Thoracic aorta (tissue), 2 donors: ENCODE measurements at regions not wholly inside any gene's neighbourhood (a gene's known extent, or its start where the extent isn't known, plus 50 kb on each side); places are given as distances from the start of the nearest gene placed in this dataset.

Source experiments
- ATAC-seq: fragments of 150-250 bp; one replicate; pipeline ENCODE4 v1.8.0; 2017; ENCODE audit warnings: low read depth; ENCODE audit not compliant: insufficient number of reproducible peaks, low FRiP score
- DNase-seq: peaks from one replicate; pipeline ENCODE4 v3.0.0-alpha.2; 2020; ENCODE audit warnings: low spot score
- H3K27ac ChIP-seq, 2 donors: fragments of 200-600 bp; sonication (generic); 1 replicate in 1 of 2; 2 replicates in 1 of 2; pipeline ENCODE4 v1.5.1; 2016; ENCODE audit warnings: mild to moderate bottlenecking in 2 of 2, moderate library complexity in 2 of 2
- H3K27me3 ChIP-seq: fragments of 200-600 bp; sonication (generic); replicated peaks from 2 replicates; pipeline ENCODE4 v1.6.0; 2016; ENCODE audit warnings: mild to moderate bottlenecking; ENCODE audit not compliant: insufficient read depth
- H3K36me3 ChIP-seq: fragments of 200-600 bp; sonication (generic); one replicate; pipeline ENCODE4 v1.5.1; 2016
- H3K4me1 ChIP-seq, 2 donors: fragments of 200-600 bp; sonication (generic); 1 replicate in 1 of 2; 2 replicates in 1 of 2; pipeline versions ENCODE4 v1.5.1 to v1.6.0; 2016; ENCODE audit warnings: low read depth in 2 of 2, mild to moderate bottlenecking in 1 of 2; ENCODE audit not compliant: control insufficient read depth in 1 of 2
- H3K4me3 ChIP-seq: fragments of 200-600 bp; sonication (generic); 2 replicates; pipeline ENCODE4 v1.5.1; 2016; ENCODE audit warnings: mild to moderate bottlenecking
- H3K9me3 ChIP-seq: fragments of 200-600 bp; sonication (generic); 2 replicates; pipeline ENCODE4 v1.5.1; 2016
- TF ChIP-seq, protein P1 (sequence below): fragments of 200-600 bp; sonication (generic); IDR thresholded peaks from one replicate; pipeline ENCODE4 v1.5.1; 2019; ENCODE audit warnings: antibody characterized with exemption

- Histone ChIP-seq H3K9me3 (no peaks in the 10 kb centered on the region), H3K27ac (no peak overlapping the region), H3K36me3 (no peaks in the 10 kb centered on the region), H3K27me3 (no peaks in the 10 kb centered on the region), H3K4me3 (no peak overlapping the region), H3K4me1 (no peaks in the 10 kb centered on the region)
- ATAC-seq (no peak), DNase-seq (no peak)
- TF ChIP-seq, protein P1, sequence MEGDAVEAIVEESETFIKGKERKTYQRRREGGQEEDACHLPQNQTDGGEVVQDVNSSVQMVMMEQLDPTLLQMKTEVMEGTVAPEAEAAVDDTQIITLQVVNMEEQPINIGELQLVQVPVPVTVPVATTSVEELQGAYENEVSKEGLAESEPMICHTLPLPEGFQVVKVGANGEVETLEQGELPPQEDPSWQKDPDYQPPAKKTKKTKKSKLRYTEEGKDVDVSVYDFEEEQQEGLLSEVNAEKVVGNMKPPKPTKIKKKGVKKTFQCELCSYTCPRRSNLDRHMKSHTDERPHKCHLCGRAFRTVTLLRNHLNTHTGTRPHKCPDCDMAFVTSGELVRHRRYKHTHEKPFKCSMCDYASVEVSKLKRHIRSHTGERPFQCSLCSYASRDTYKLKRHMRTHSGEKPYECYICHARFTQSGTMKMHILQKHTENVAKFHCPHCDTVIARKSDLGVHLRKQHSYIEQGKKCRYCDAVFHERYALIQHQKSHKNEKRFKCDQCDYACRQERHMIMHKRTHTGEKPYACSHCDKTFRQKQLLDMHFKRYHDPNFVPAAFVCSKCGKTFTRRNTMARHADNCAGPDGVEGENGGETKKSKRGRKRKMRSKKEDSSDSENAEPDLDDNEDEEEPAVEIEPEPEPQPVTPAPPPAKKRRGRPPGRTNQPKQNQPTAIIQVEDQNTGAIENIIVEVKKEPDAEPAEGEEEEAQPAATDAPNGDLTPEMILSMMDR: no peak
Observed at GRCh38 chr15:23854912-23855659, 168.0 kb upstream of the NDN start.

GRCh38 chr15:23855947-23856346 lies 168.8 kb upstream of the NDN start:
- Histone ChIP-seq H3K9me3 (no peaks in the 10 kb centered on the region), H3K36me3 (no peaks in the 10 kb centered on the region), H3K27ac (no peak overlapping the region), H3K4me1 (no peaks in the 10 kb centered on the region), H3K4me3 (no peak overlapping the region), H3K27me3 (no peaks in the 10 kb centered on the region)
- TF ChIP-seq, protein P1: no peak
- DNase-seq (no peak), ATAC-seq (no peak)

DNA sequence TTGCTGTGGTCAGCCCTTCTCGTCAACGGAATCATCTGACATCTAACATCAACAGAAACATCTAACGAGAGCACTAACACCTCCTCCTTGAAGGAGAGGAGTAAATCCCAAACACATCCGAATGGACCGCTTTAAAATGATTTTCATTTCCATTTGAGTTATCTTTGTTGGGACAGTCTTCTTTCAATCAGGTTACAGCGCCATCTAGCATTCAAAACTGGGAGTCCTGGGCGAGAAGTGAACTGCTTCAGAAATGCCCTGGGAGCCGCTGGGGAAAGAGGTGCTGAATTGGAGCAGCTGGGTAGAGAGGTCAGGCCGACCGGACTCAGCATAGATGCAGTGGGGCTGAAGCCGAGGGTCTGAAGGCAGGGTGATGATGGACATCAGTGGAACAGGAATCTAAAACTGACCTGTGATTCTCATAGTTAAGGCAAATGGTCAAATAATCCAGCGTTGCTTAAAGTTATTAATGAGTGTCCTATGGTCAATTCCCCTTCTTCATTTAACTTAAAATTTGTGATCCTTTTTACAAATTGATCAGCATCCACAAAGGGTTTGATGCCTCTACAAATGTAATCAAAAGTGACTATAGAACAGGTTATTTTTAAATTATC lies 170.0 kb upstream of the NDN start:
- DNase-seq: no peak
- Histone ChIP-seq H3K4me1 (no peaks in the 10 kb centered on the region), H3K27ac (no peak overlapping the region), H3K4me3 (no peak overlapping the region), H3K27me3 (no peaks in the 10 kb centered on the region), H3K36me3 (no peaks in the 10 kb centered on the region), H3K9me3 (no peaks in the 10 kb centered on the region)
- TF ChIP-seq, protein P1: no peak
- no peak for ATAC-seq

GRCh38 chr15:23859008-23859407 lies 171.9 kb upstream of the NDN start:
- H3K27me3 ChIP-seq: no peaks in the 10 kb centered on the region
- no peaks in the 10 kb centered on the region for H3K9me3 ChIP-seq
- DNase-seq (no peak), ATAC-seq (no peak)
- no peaks in the 10 kb centered on the region for H3K36me3 ChIP-seq
- TF ChIP-seq, protein P1: no peak
- no peak overlapping the region for H3K27ac ChIP-seq
- H3K4me1 ChIP-seq: no peaks in the 10 kb centered on the region
- no peak overlapping the region for H3K4me3 ChIP-seq

GRCh38 chr15:23860290-23861245 lies 173.5 kb upstream of the NDN start:
- no peak for DNase-seq
- TF ChIP-seq, protein P1: no peak

More at GRCh38 chr15:23860290-23861245, 173.5 kb upstream of the NDN start:
- ATAC-seq: no peak
- Histone ChIP-seq H3K4me1 (no peaks in the 10 kb centered on the region), H3K9me3 (no peaks in the 10 kb centered on the region), H3K36me3 (no peaks in the 10 kb centered on the region), H3K27me3 (no peaks in the 10 kb centered on the region), H3K27ac (no peak overlapping the region), H3K4me3 (no peak overlapping the region)
